ENCODE measurements at regions not wholly inside any gene's neighbourhood (a gene's known extent, or its start where the extent isn't known, plus 50 kb on each side); places are given as distances from the start of the nearest gene placed in this dataset.
A peak's percentile ranks its signal among the peaks of the same experiment; 100 is the strongest.

GRCh38 chr5:30098940-30099339 is 1094.5 kb upstream of the CDH6 start:
- H3K14ac ChIP-seq (ENCODE audit: low read length in 2 of 2) = no peak overlapping the region
- H3K4ac ChIP-seq (ENCODE audit: low read depth in 1 of 2, low read length in 2 of 2) = no peak overlapping the region
- no peak overlapping the region for H2BK15ac ChIP-seq (ENCODE audit: low read depth, poor library complexity, severe bottlenecking)
- DNase-seq = no peak
- peaks cover 1% of the 10 kb centered on the region for H3K4me1 ChIP-seq (ENCODE audit: control insufficient read depth, insufficient read depth, low read depth, low read length)
- H3K27ac ChIP-seq (ENCODE audit: low read length, poor library complexity, severe bottlenecking) = no peak overlapping the region
- no peak overlapping the region for H2AFZ ChIP-seq (ENCODE audit: low read depth, low read length)
- H3K36me3 ChIP-seq (ENCODE audit: control insufficient read depth in 1 of 2, insufficient read depth in 2 of 2, low read depth in 1 of 2, low read length in 2 of 2) = no peaks in the 10 kb centered on the region
- peak overlapping the region; percentile 70 for H2BK5ac ChIP-seq (ENCODE audit: low read depth, low read length, poor library complexity, severe bottlenecking)
- no peaks in the 10 kb centered on the region for H3K27me3 ChIP-seq (ENCODE audit: control insufficient read depth in 1 of 2, insufficient read depth in 1 of 2, low read length in 2 of 2)
- no peak overlapping the region for H2BK120ac ChIP-seq (ENCODE audit: low read depth, low read length)
- no peak overlapping the region for H3K18ac ChIP-seq (ENCODE audit: low read depth in 1 of 2, low read length in 2 of 2)
- H2AK5ac ChIP-seq (ENCODE audit: low read length, severe bottlenecking) = no peak overlapping the region
- no peak overlapping the region for H3K23ac ChIP-seq (ENCODE audit: low read length in 2 of 2)
- no peak overlapping the region for H3K4me2 ChIP-seq (ENCODE audit: low read length, poor library complexity, severe bottlenecking)
- no peak overlapping the region for H3K9ac ChIP-seq (ENCODE audit: low read length)
- H4K91ac ChIP-seq (ENCODE audit: low read length) = no peak overlapping the region
- no peak overlapping the region for H3K4me3 ChIP-seq (ENCODE audit: insufficient read depth in 1 of 2, low read depth in 1 of 2, low read length in 2 of 2)
- 80% methylated on average over 2 of the region's 3 CpGs for WGBS
- H3K9me3 ChIP-seq (ENCODE audit: control insufficient read depth, low read length) = no peaks in the 10 kb centered on the region
- H3K79me1 ChIP-seq (replicated peaks; ENCODE audit: low read length, poor library complexity, severe bottlenecking) = no peaks in the 10 kb centered on the region
- H2BK12ac ChIP-seq (ENCODE audit: low read length in 2 of 2) = no peak overlapping the region
- H4K8ac ChIP-seq (ENCODE audit: low read length) = no peak overlapping the region

- WGBS = 71% methylated on average over 1 of the region's 1 CpG
- H3K4me2 ChIP-seq (ENCODE audit: low read length, poor library complexity, severe bottlenecking) = no peak overlapping the region
- H2AK5ac ChIP-seq (ENCODE audit: low read length, severe bottlenecking) = no peak overlapping the region
- no peaks in the 10 kb centered on the region for H3K79me1 ChIP-seq (replicated peaks; ENCODE audit: low read length, poor library complexity, severe bottlenecking)
- no peak overlapping the region for H3K27ac ChIP-seq (ENCODE audit: low read length, poor library complexity, severe bottlenecking)
- no peak overlapping the region for H2BK5ac ChIP-seq (ENCODE audit: low read depth, low read length, poor library complexity, severe bottlenecking)
- no peak overlapping the region for H3K23ac ChIP-seq (ENCODE audit: low read length in 2 of 2)
- H2BK12ac ChIP-seq (ENCODE audit: low read length in 2 of 2) = no peak overlapping the region
- H3K4ac ChIP-seq (ENCODE audit: low read depth in 1 of 2, low read length in 2 of 2) = no peak overlapping the region
- H3K9ac ChIP-seq (ENCODE audit: low read length) = no peak overlapping the region
- no peak for DNase-seq
- no peak overlapping the region for H3K18ac ChIP-seq (ENCODE audit: low read depth in 1 of 2, low read length in 2 of 2)
- no peaks in the 10 kb centered on the region for H3K36me3 ChIP-seq (ENCODE audit: control insufficient read depth in 1 of 2, insufficient read depth in 2 of 2, low read depth in 1 of 2, low read length in 2 of 2)
- H3K14ac ChIP-seq (ENCODE audit: low read length in 2 of 2) = no peak overlapping the region
- H2BK120ac ChIP-seq (ENCODE audit: low read depth, low read length) = no peak overlapping the region
- H4K91ac ChIP-seq (ENCODE audit: low read length) = no peak overlapping the region
- no peak overlapping the region for H3K4me3 ChIP-seq (ENCODE audit: insufficient read depth in 1 of 2, low read depth in 1 of 2, low read length in 2 of 2)
- no peaks in the 10 kb centered on the region for H3K4me1 ChIP-seq (ENCODE audit: control insufficient read depth, insufficient read depth, low read depth, low read length)
- H3K9me3 ChIP-seq (ENCODE audit: control insufficient read depth, low read length) = peaks cover 7% of the 10 kb centered on the region
- H3K27me3 ChIP-seq (ENCODE audit: control insufficient read depth in 1 of 2, insufficient read depth in 1 of 2, low read length in 2 of 2) = no peaks in the 10 kb centered on the region
- no peak overlapping the region for H4K8ac ChIP-seq (ENCODE audit: low read length)
- no peak overlapping the region for H2BK15ac ChIP-seq (ENCODE audit: low read depth, poor library complexity, severe bottlenecking)
- H2AFZ ChIP-seq (ENCODE audit: low read depth, low read length) = no peak overlapping the region
Observed at GRCh38 chr5:30092548-30092947, 1100.9 kb upstream of the CDH6 start.

- Histone ChIP-seq H2BK5ac (ENCODE audit: low read depth, low read length, poor library complexity, severe bottlenecking) (no peak overlapping the region), H3K9ac (ENCODE audit: low read length) (no peak overlapping the region), H4K8ac (ENCODE audit: low read length) (peak overlapping the region; percentile 35), H2BK12ac (ENCODE audit: low read length in 2 of 2) (no peak overlapping the region), H4K91ac (ENCODE audit: low read length) (peak overlapping the region; percentile 10), H3K4me2 (ENCODE audit: low read length, poor library complexity, severe bottlenecking) (no peak overlapping the region), H3K79me1 (replicated peaks; ENCODE audit: low read length, poor library complexity, severe bottlenecking) (no peaks in the 10 kb centered on the region), H2BK15ac (ENCODE audit: low read depth, poor library complexity, severe bottlenecking) (no peak overlapping the region), H3K4me1 (ENCODE audit: control insufficient read depth, insufficient read depth, low read depth, low read length) (peaks cover 4% of the 10 kb centered on the region), H2AK5ac (ENCODE audit: low read length, severe bottlenecking) (peak overlapping the region; percentile 40), H2AFZ (ENCODE audit: low read depth, low read length) (no peak overlapping the region), H3K9me3 (ENCODE audit: control insufficient read depth, low read length) (peaks cover 14% of the 10 kb centered on the region), H3K23ac (ENCODE audit: low read length in 2 of 2) (no peak overlapping the region), H3K4ac (ENCODE audit: low read depth in 1 of 2, low read length in 2 of 2) (no peak overlapping the region), H3K36me3 (ENCODE audit: control insufficient read depth in 1 of 2, insufficient read depth in 2 of 2, low read depth in 1 of 2, low read length in 2 of 2) (no peaks in the 10 kb centered on the region), H3K4me3 (ENCODE audit: insufficient read depth in 1 of 2, low read depth in 1 of 2, low read length in 2 of 2) (no peak overlapping the region), H2BK120ac (ENCODE audit: low read depth, low read length) (no peak overlapping the region), H3K27ac (ENCODE audit: low read length, poor library complexity, severe bottlenecking) (no peak overlapping the region), H3K14ac (ENCODE audit: low read length in 2 of 2) (no peak overlapping the region), H3K27me3 (ENCODE audit: control insufficient read depth in 1 of 2, insufficient read depth in 1 of 2, low read length in 2 of 2) (no peaks in the 10 kb centered on the region), H3K18ac (ENCODE audit: low read depth in 1 of 2, low read length in 2 of 2) (no peak overlapping the region)
- DNase-seq = no peak
- 81% methylated on average over 18 of the region's 18 CpGs for WGBS
Observed at GRCh38 chr5:30069441-30070263, 1123.8 kb upstream of the CDH6 start.

- Histone ChIP-seq H2BK12ac (ENCODE audit: low read length in 2 of 2) (no peak overlapping the region), H3K27ac (ENCODE audit: low read length, poor library complexity, severe bottlenecking) (no peak overlapping the region), H3K14ac (ENCODE audit: low read length in 2 of 2) (no peak overlapping the region), H3K79me1 (replicated peaks; ENCODE audit: low read length, poor library complexity, severe bottlenecking) (no peaks in the 10 kb centered on the region), H3K4ac (ENCODE audit: low read depth in 1 of 2, low read length in 2 of 2) (no peak overlapping the region), H2BK120ac (ENCODE audit: low read depth, low read length) (no peak overlapping the region), H3K9me3 (ENCODE audit: control insufficient read depth, low read length) (no peaks in the 10 kb centered on the region), H2AK5ac (ENCODE audit: low read length, severe bottlenecking) (no peak overlapping the region), H2BK15ac (ENCODE audit: low read depth, poor library complexity, severe bottlenecking) (no peak overlapping the region), H3K4me2 (ENCODE audit: low read length, poor library complexity, severe bottlenecking) (no peak overlapping the region), H4K91ac (ENCODE audit: low read length) (no peak overlapping the region), H3K27me3 (ENCODE audit: control insufficient read depth in 1 of 2, insufficient read depth in 1 of 2, low read length in 2 of 2) (no peaks in the 10 kb centered on the region), H3K4me3 (ENCODE audit: insufficient read depth in 1 of 2, low read depth in 1 of 2, low read length in 2 of 2) (no peak overlapping the region), H3K18ac (ENCODE audit: low read depth in 1 of 2, low read length in 2 of 2) (no peak overlapping the region), H2BK5ac (ENCODE audit: low read depth, low read length, poor library complexity, severe bottlenecking) (no peak overlapping the region), H3K36me3 (ENCODE audit: control insufficient read depth in 1 of 2, insufficient read depth in 2 of 2, low read depth in 1 of 2, low read length in 2 of 2) (no peaks in the 10 kb centered on the region), H4K8ac (ENCODE audit: low read length) (no peak overlapping the region), H3K23ac (ENCODE audit: low read length in 2 of 2) (no peak overlapping the region), H3K4me1 (ENCODE audit: control insufficient read depth, insufficient read depth, low read depth, low read length) (no peaks in the 10 kb centered on the region), H2AFZ (ENCODE audit: low read depth, low read length) (no peak overlapping the region), H3K9ac (ENCODE audit: low read length) (no peak overlapping the region)
- no peak for DNase-seq
Observed at GRCh38 chr5:30063503-30063902, 1130.0 kb upstream of the CDH6 start.
